ENCODE measurements at regions not wholly inside any gene's neighbourhood (a gene's known extent, or its start where the extent isn't known, plus 50 kb on each side); places are given as distances from the start of the nearest gene placed in this dataset.

- no peak for DNase-seq (ENCODE audit: low read depth)
- no peak overlapping the region for H3K4me3 ChIP-seq (ENCODE audit: low read depth, low read length)
- no peak for TF ChIP-seq CTCF (conservative IDR thresholded peaks at IDR 0.05; ENCODE audit: low read depth, low read length)
Observed at GRCh38 chr6:47879015-47879414, 97.2 kb downstream of the OPN5 start.
